CD14-positive monocyte (primary cell): ENCODE measurements at regions not wholly inside any gene's neighbourhood (a gene's known extent, or its start where the extent isn't known, plus 50 kb on each side); places are given as distances from the start of the nearest gene placed in this dataset.

Experiments
- DNase-seq, 3 donors: peaks; one replicate each; pipeline ENCODE4 v3.0.0-alpha.2; 2011 to 2022
- H2AFZ ChIP-seq: 2 replicates; pipeline ENCODE4 v1.6.0; 2012; ENCODE audit warnings: mild to moderate bottlenecking, low read depth, low read length, inconsistent platforms; ENCODE audit not compliant: insufficient read depth, poor library complexity, severe bottlenecking
- H3K27ac ChIP-seq, 2 donors: 1 replicate in 1 of 2; 2 replicates in 1 of 2; pipeline ENCODE4 v1.5.1; 2012 to 2013; ENCODE audit warnings: low read length in 2 of 2, control low read depth in 1 of 2, inconsistent platforms in 1 of 2, low read depth in 1 of 2, mild to moderate bottlenecking in 1 of 2
- H3K27me3 ChIP-seq, 2 donors: one replicate each; pipeline versions ENCODE4 v1.6.0 to v1.6.1; 2011 to 2013; ENCODE audit warnings: low read length in 2 of 2; ENCODE audit not compliant: control insufficient read depth in 2 of 2, insufficient read depth in 2 of 2
- H3K36me3 ChIP-seq, 2 donors: replicated peaks in 1 of 2; 1 replicate in 1 of 2; 2 replicates in 1 of 2; pipeline versions ENCODE4 v1.5.1 to v1.6.1; 2012 to 2013; ENCODE audit warnings: low read length in 2 of 2, control low read depth in 1 of 2, inconsistent platforms in 1 of 2, mild to moderate bottlenecking in 1 of 2; ENCODE audit not compliant: insufficient read depth in 2 of 2, control insufficient read depth in 1 of 2
- H3K4me1 ChIP-seq, 2 donors: 1 replicate in 1 of 2; 2 replicates in 1 of 2; pipeline versions ENCODE4 v1.5.1 to v1.6.1; 2012 to 2013; ENCODE audit warnings: low read length in 2 of 2, control low read depth in 1 of 2, inconsistent platforms in 1 of 2, mild to moderate bottlenecking in 1 of 2, moderate library complexity in 1 of 2; ENCODE audit not compliant: insufficient read depth in 2 of 2, control insufficient read depth in 1 of 2
- H3K4me2 ChIP-seq: replicated peaks from 2 replicates; pipeline ENCODE3; 2012; ENCODE audit warnings: low read length, moderate library complexity, mild to moderate bottlenecking; ENCODE audit not compliant: poor library complexity, severe bottlenecking; ENCODE audit errors: extremely low read depth
- H3K4me3 ChIP-seq, 3 experiments: fragments of 200-600 bp in 1 of 3; sonication (generic) in 1 of 3; replicated peaks in 1 of 3; 1 replicate in 2 of 3; 2 replicates in 1 of 3; pipeline ENCODE4 v1.5.1; 2011 to 2013; ENCODE audit warnings: low read length in 3 of 3, mild to moderate bottlenecking in 3 of 3, control low read depth in 2 of 3, low read depth in 2 of 3, inconsistent platforms in 1 of 3, moderate library complexity in 1 of 3
- H3K79me2 ChIP-seq: 2 replicates; pipeline ENCODE4 v1.6.0; 2012; ENCODE audit warnings: mild to moderate bottlenecking, control low read depth, inconsistent platforms, low read length, moderate library complexity; ENCODE audit not compliant: insufficient read depth
- H3K9ac ChIP-seq: 2 replicates; pipeline ENCODE4 v1.6.0; 2017; ENCODE audit warnings: low read length, mild to moderate bottlenecking; ENCODE audit not compliant: insufficient read depth, poor library complexity, severe bottlenecking
- H3K9me3 ChIP-seq, 2 donors: replicated peaks in 1 of 2; 1 replicate in 1 of 2; 2 replicates in 1 of 2; pipeline versions ENCODE4 v1.5.1 to v1.6.1; 2012 to 2013; ENCODE audit warnings: low read length in 2 of 2, control low read depth in 1 of 2; ENCODE audit not compliant: control insufficient read depth in 1 of 2, insufficient read depth in 1 of 2
- H4K20me1 ChIP-seq: 2 replicates; pipeline ENCODE4 v1.6.0; 2012; ENCODE audit warnings: mild to moderate bottlenecking, low read length, control low read depth, moderate library complexity; ENCODE audit not compliant: insufficient read depth
- H3K27ac Mint-ChIP-seq, 7 donors: one replicate each; pipeline ENCODE4 v1.8.0; 2020; ENCODE audit warnings: mild to moderate bottlenecking in 7 of 7, mixed read lengths in 7 of 7, moderate library complexity in 6 of 7, inconsistent platforms in 2 of 7
- H3K27me3 Mint-ChIP-seq, 3 donors: one replicate each; pipeline ENCODE4 v1.8.0; 2021 to 2022; ENCODE audit warnings: low read depth in 3 of 3, mild to moderate bottlenecking in 3 of 3, mixed read lengths in 3 of 3, moderate library complexity in 3 of 3, inconsistent platforms in 1 of 3
- H3K36me3 Mint-ChIP-seq, 2 donors: one replicate each; pipeline ENCODE4 v1.8.0; 2020; ENCODE audit warnings: mixed read lengths in 2 of 2, inconsistent platforms in 1 of 2, mild to moderate bottlenecking in 1 of 2
- H3K4me1 Mint-ChIP-seq: one replicate; pipeline ENCODE4 v1.8.0; 2020; ENCODE audit warnings: mild to moderate bottlenecking, mixed read lengths
- H3K4me3 Mint-ChIP-seq, 2 donors: one replicate each; pipeline ENCODE4 v1.8.0; 2020; ENCODE audit warnings: mild to moderate bottlenecking in 2 of 2, mixed read lengths in 2 of 2, moderate library complexity in 1 of 2
- H3K9me3 Mint-ChIP-seq, 7 donors: one replicate each; pipeline ENCODE4 v1.8.0; 2020 to 2022; ENCODE audit warnings: mixed read lengths in 7 of 7, mild to moderate bottlenecking in 6 of 7, moderate library complexity in 6 of 7, inconsistent platforms in 2 of 7
- CTCF ChIP-seq: fragments of 200-600 bp; IDR thresholded peaks from one replicate; pipeline ENCODE4 v1.8.0; 2022; ENCODE audit warnings: antibody characterized with exemption, mild to moderate bottlenecking
- WGBS: methylation state at CpG from one replicate; pipeline ENCODE4 v1.1.5; 2013; ENCODE audit warnings: missing lambda C conversion rate; ENCODE audit not compliant: insufficient coverage; 5-methylcytosine and 5-hydroxymethylcytosine counted together
- intact Hi-C, 2 donors: fragments of 100-400 bp; cut with micrococcal nuclease; formaldehyde crosslinking; loops; one replicate each; pipeline versions ENCODE4 v1.15.0 to v1.15.1; 2023

- no peak overlapping the region for H3K4me3 ChIP-seq
- no peak for TF ChIP-seq CTCF
- no peak for DNase-seq
- no peaks in the 10 kb centered on the region for H3K4me1 Mint-ChIP-seq
- no peak overlapping the region for H3K27ac Mint-ChIP-seq
- no peaks in the 10 kb centered on the region for H4K20me1 ChIP-seq
- H3K79me2 ChIP-seq, result no peaks in the 10 kb centered on the region
- H3K27me3 ChIP-seq, result no peaks in the 10 kb centered on the region
- no peak overlapping the region for H3K9ac ChIP-seq
- H3K9me3 Mint-ChIP-seq, result peaks cover 0 to 21% (median 6%) of the 10 kb centered on the region in 7 donors
- peaks cover 9 to 13% of the 10 kb centered on the region in 2 donors for H3K9me3 ChIP-seq
- WGBS, result 71% methylated on average over 2 of the region's 2 CpGs
- no peaks in the 10 kb centered on the region for H3K4me1 ChIP-seq
- no peaks in the 10 kb centered on the region for H3K36me3 ChIP-seq
- H3K4me2 ChIP-seq, result no peak overlapping the region
- no peak overlapping the region for H2AFZ ChIP-seq
- intact Hi-C loops, result no loop called here
- H3K27me3 Mint-ChIP-seq, result no peaks in the 10 kb centered on the region
- no peaks in the 10 kb centered on the region for H3K36me3 Mint-ChIP-seq
- H3K27ac ChIP-seq, result no peak overlapping the region
- no peak overlapping the region for H3K4me3 Mint-ChIP-seq
Measured at GRCh38 chr3:165645191-165645590, 192.0 kb downstream of the BCHE start.

- intact Hi-C loops, result no loop called here
Measured at GRCh38 chr3:165644331-165644730, 192.9 kb downstream of the BCHE start.

More at GRCh38 chr3:165644331-165644730, 192.9 kb downstream of the BCHE start:
- Histone ChIP-seq H3K9ac (no peak overlapping the region), H3K27me3 (no peaks in the 10 kb centered on the region), H4K20me1 (no peaks in the 10 kb centered on the region), H3K4me1 (no peaks in the 10 kb centered on the region), H3K36me3 (no peaks in the 10 kb centered on the region), H3K9me3 (peaks cover 8 to 13% of the 10 kb centered on the region in 2 donors), H2AFZ (no peak overlapping the region), H3K79me2 (no peaks in the 10 kb centered on the region), H3K27ac (no peak overlapping the region), H3K4me2 (no peak overlapping the region), H3K4me3 (no peak overlapping the region)
- no peaks in the 10 kb centered on the region for H3K27me3 Mint-ChIP-seq
- peaks cover 0 to 18% (median 4%) of the 10 kb centered on the region in 7 donors for H3K9me3 Mint-ChIP-seq
- H3K36me3 Mint-ChIP-seq, result no peaks in the 10 kb centered on the region
- H3K4me1 Mint-ChIP-seq, result no peaks in the 10 kb centered on the region
- WGBS, result no CpG with 5 or more reads among the region's 1 CpG
- no peak for TF ChIP-seq CTCF
- no peak overlapping the region for H3K27ac Mint-ChIP-seq
- no peak for DNase-seq
- no peak overlapping the region for H3K4me3 Mint-ChIP-seq
